HG03469 (cell line): ENCODE measurements at regions not wholly inside any gene's neighbourhood (a gene's known extent, or its start where the extent isn't known, plus 50 kb on each side); places are given as distances from the start of the nearest gene placed in this dataset.
A peak's percentile ranks its signal among the peaks of the same experiment; 100 is the strongest.
"Not testable (repeated sequence)": the region's sequence is repeated elsewhere in the genome, so short reads cannot be mapped to it uniquely, and the experiment has no call there.

Experiments used
- ATAC-seq: cut with Tn5 transposase; IDR thresholded peaks from one replicate; pipeline ENCODE4 v1.9.1; 2021; ENCODE audit warnings: mild to moderate bottlenecking, moderate library complexity, moderate number of reproducible peaks; ENCODE audit not compliant: unreplicated experiment

GRCh38 chr10:108638225-108638624, 1285.1 kb downstream of the XPNPEP1 start:
- ATAC-seq: no peak

GRCh38 chr10:108633046-108633445, 1290.3 kb downstream of the XPNPEP1 start:
- no peak for ATAC-seq

GRCh38 chr10:108632144-108632543, 1291.2 kb downstream of the XPNPEP1 start:
- no peak for ATAC-seq

GRCh38 chr10:108631332-108631731, 1292.0 kb downstream of the XPNPEP1 start:
- peak; percentile 97 for ATAC-seq

GRCh38 chr10:108629834-108630233, 1293.5 kb downstream of the XPNPEP1 start:
- no peak for ATAC-seq

GRCh38 chr10:108624052-108624451, 1299.3 kb downstream of the XPNPEP1 start:
- ATAC-seq: no peak

- ATAC-seq: no peak
Measured at GRCh38 chr10:108620821-108621534, 1302.3 kb downstream of the XPNPEP1 start.

- ATAC-seq: no peak
Measured at GRCh38 chr10:108616559-108617285, 1306.6 kb downstream of the XPNPEP1 start.

- ATAC-seq: no peak
Measured at GRCh38 chr10:108615576-108616320, 1307.6 kb downstream of the XPNPEP1 start.

GRCh38 chr10:108612485-108612884, 1310.8 kb downstream of the XPNPEP1 start:
- ATAC-seq: no peak

- ATAC-seq: no peak
Measured at GRCh38 chr10:108608860-108609259, 1314.5 kb downstream of the XPNPEP1 start.

- ATAC-seq: no peak
Measured at GRCh38 chr10:108601851-108602250, 1321.5 kb downstream of the XPNPEP1 start.

GRCh38 chr10:108600511-108600910, 1322.8 kb downstream of the XPNPEP1 start:
- ATAC-seq: not testable (repeated sequence)

- not testable (repeated sequence) for ATAC-seq
Measured at GRCh38 chr10:108599317-108599716, 1324.0 kb downstream of the XPNPEP1 start.

GRCh38 chr10:108598831-108599230, 1324.5 kb downstream of the XPNPEP1 start:
- no peak for ATAC-seq

- no peak for ATAC-seq
Measured at GRCh38 chr10:108598320-108598695, 1325.0 kb downstream of the XPNPEP1 start.

GRCh38 chr10:108597657-108598319, 1325.5 kb downstream of the XPNPEP1 start:
- no peak for ATAC-seq

- ATAC-seq: no peak
Measured at GRCh38 chr10:108597031-108597430, 1326.3 kb downstream of the XPNPEP1 start.

GRCh38 chr10:108592956-108593355, 1330.4 kb downstream of the XPNPEP1 start:
- no peak for ATAC-seq

- ATAC-seq: no peak
Measured at GRCh38 chr10:108591417-108591816, 1331.9 kb downstream of the XPNPEP1 start.

- ATAC-seq: no peak
Measured at GRCh38 chr10:108586424-108586823, 1336.9 kb downstream of the XPNPEP1 start.
